ENCODE measurements at regions not wholly inside any gene's neighbourhood (a gene's known extent, or its start where the extent isn't known, plus 50 kb on each side); places are given as distances from the start of the nearest gene placed in this dataset.

DNA sequence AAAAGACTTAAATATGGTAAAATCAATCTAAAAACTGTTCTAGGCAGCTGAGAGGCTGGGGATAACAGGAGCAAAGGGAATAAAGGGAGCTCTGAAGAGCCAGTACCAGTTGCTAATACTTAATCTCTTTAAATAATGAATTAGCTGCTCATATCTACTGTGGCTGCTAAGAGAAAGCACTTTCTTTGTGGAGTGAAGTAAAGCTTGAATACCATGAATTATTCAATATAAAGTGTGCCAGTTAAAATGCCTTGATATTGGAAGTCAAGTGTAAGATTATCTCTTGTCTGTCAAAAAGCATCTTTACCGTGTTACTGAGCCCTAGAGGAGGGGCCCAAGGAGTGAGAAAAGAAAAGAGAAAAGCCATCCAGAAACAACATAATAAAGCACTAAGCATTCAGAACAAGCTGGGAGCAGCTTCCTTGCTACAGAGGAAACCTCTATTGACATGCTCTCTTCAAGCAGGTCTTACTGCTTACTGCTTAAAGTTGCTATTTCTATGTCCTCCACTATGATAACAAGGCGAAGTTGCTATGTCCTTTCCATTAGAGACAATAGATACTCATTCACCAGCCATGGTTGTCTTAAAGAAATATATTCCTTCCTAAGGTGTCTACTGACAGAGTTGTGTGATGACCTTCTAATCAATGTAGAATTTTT is 297.4 kb downstream of the CETN3 start:
- Histone ChIP-seq H2BK5ac (ENCODE audit: low read depth, low read length) (no peak overlapping the region), H3K9ac (replicated peaks in 1 of 4; ENCODE audit: extremely low read depth in 1 of 4, low read depth in 3 of 4, low read length in 3 of 4) (no peak overlapping the region), H3K9me3 (ENCODE audit: insufficient read depth in 2 of 2, low read depth in 1 of 2, low read length in 1 of 2) (no peaks in the 10 kb centered on the region), H2BK12ac (ENCODE audit: low read depth, low read length) (no peak overlapping the region), H2BK15ac (ENCODE audit: low read length) (no peak overlapping the region), H2AK5ac (ENCODE audit: low read depth, low read length) (no peak overlapping the region), H4K8ac (ENCODE audit: extremely low read depth, insufficient read depth, low read length) (no peak overlapping the region), H3K4me3 (ENCODE audit: extremely low read depth in 1 of 4, insufficient read depth in 2 of 4, low read depth in 3 of 4, low read length in 4 of 4) (no peak overlapping the region), H3K4ac (replicated peaks; ENCODE audit: insufficient read length, low read depth, low read length) (no peak overlapping the region), H3K14ac (ENCODE audit: insufficient read length) (no peak overlapping the region), H3K79me2 (ENCODE audit: control insufficient read depth in 1 of 2, insufficient read depth in 2 of 2, low read length in 2 of 2) (no peaks in the 10 kb centered on the region), H4K91ac (replicated peaks; ENCODE audit: insufficient read length, low read length) (no peak overlapping the region), H2AFZ (ENCODE audit: low read length) (no peak overlapping the region), H4K5ac (ENCODE audit: insufficient read length, low read depth, low read length) (no peak overlapping the region), H3K4me1 (replicated peaks in 1 of 4; ENCODE audit: control insufficient read depth in 3 of 4, insufficient read depth in 4 of 4, low read length in 3 of 4) (no peaks in the 10 kb centered on the region), H3K56ac (replicated peaks; ENCODE audit: insufficient read length, low read depth, low read length) (no peak overlapping the region), H3K18ac (ENCODE audit: extremely low read depth, low read length) (no peak overlapping the region), H3K4me2 (ENCODE audit: insufficient read depth in 1 of 2, low read depth in 2 of 2, low read length in 2 of 2) (no peak overlapping the region), H2BK120ac (replicated peaks; ENCODE audit: low read depth, low read length) (no peak overlapping the region), H3K23ac (ENCODE audit: insufficient read length) (no peak overlapping the region), H3K27ac (ENCODE audit: low read depth, low read length) (no peak overlapping the region), H4K20me1 (replicated peaks in 1 of 2; ENCODE audit: control insufficient read depth in 1 of 2, insufficient read depth in 2 of 2, low read length in 2 of 2) (no peaks in the 10 kb centered on the region), H2BK20ac (ENCODE audit: low read length) (no peak overlapping the region), H3K36me3 (ENCODE audit: control insufficient read depth in 2 of 4, insufficient read depth in 4 of 4, low read length in 3 of 4) (no peaks in the 10 kb centered on the region), H3K23me2 (ENCODE audit: low read depth, low read length) (no peaks in the 10 kb centered on the region), H3K27me3 (replicated peaks in 1 of 4; ENCODE audit: control insufficient read depth in 3 of 4, extremely low read depth in 1 of 4, insufficient read depth in 3 of 4, low read length in 3 of 4) (no peaks in the 10 kb centered on the region), H3K79me1 (ENCODE audit: low read depth, low read length) (no peaks in the 10 kb centered on the region)
- TF ChIP-seq CEBPB (IDR thresholded peaks at IDR 0.05; ENCODE audit: low read depth, low read length) (no peak), BCL11A (IDR thresholded peaks at IDR 0.05; ENCODE audit: low read depth in 2 of 2, low read length in 2 of 2) (no peak), CTCF (IDR thresholded peaks at IDR 0.05; ENCODE audit: control extremely low read depth in 1 of 3, insufficient read depth in 1 of 3, low read depth in 1 of 3, low read length in 3 of 3) (no peak), TCF12 (IDR thresholded peaks at IDR 0.05; ENCODE audit: low read depth, low read length) (no peak), ZNF274 (IDR thresholded peaks at IDR 0.05; ENCODE audit: borderline replicate concordance, extremely low read depth, low read length) (no peak), SIRT6 (IDR thresholded peaks at IDR 0.05; ENCODE audit: low read length) (no peak), SRF (IDR thresholded peaks at IDR 0.05; ENCODE audit: low read depth, low read length) (no peak), CBX5 (IDR thresholded peaks at IDR 0.05; ENCODE audit: low read depth, low read length) (no peak), GTF2F1 (IDR thresholded peaks at IDR 0.05; ENCODE audit: borderline replicate concordance, low read depth, low read length) (no peak)
- TF ChIP-seq, protein P1, sequence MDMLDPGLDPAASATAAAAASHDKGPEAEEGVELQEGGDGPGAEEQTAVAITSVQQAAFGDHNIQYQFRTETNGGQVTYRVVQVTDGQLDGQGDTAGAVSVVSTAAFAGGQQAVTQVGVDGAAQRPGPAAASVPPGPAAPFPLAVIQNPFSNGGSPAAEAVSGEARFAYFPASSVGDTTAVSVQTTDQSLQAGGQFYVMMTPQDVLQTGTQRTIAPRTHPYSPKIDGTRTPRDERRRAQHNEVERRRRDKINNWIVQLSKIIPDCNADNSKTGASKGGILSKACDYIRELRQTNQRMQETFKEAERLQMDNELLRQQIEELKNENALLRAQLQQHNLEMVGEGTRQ (IDR thresholded peaks at IDR 0.05; ENCODE audit: low read length) = no peak
- WGBS, 2 experiments (ENCODE audit: extremely low coverage in 1 of 2, insufficient coverage in 1 of 2, insufficient read length in 1 of 2, insufficient replicate concordance in 2 of 2, low coverage in 1 of 2, low lambda C conversion rate in 2 of 2, missing lambda C conversion rate in 1 of 2) = 83% methylated on average over 2 of the region's 2 CpGs; no CpG with 5 or more reads in 1 of the 2 experiments
- no peak for FAIRE-seq
- CTCF ChIA-PET (ENCODE audit: partially characterized antibody) = interaction anchor here (0.5 to 1.4 kb wide), 6 partner anchors 11 to 148 kb away, joined by 3 to 5 read pairs (median 4); no protein-coding TSS in a partner anchor
- DNase-seq (ENCODE audit: low read depth in 1 of 2, low spot score in 2 of 2) = no peak
- POLR2A ChIA-PET (ENCODE audit: partially characterized antibody) = no interaction called here
